Jurkat, Clone E6-1 (cell line): ENCODE measurements at regions not wholly inside any gene's neighbourhood (a gene's known extent, or its start where the extent isn't known, plus 50 kb on each side); places are given as distances from the start of the nearest gene placed in this dataset.
"Not testable (repeated sequence)": the region's sequence is repeated elsewhere in the genome, so short reads cannot be mapped to it uniquely, and the experiment has no call there.

Experiments
- DNase-seq: peaks from one replicate; pipeline ENCODE4 v3.0.0-alpha.2; 2011; ENCODE audit warnings: low read depth, low spot score
- H3K4me3 ChIP-seq: 2 replicates; pipeline ENCODE4 v1.5.1; 2011; ENCODE audit warnings: mild to moderate bottlenecking, low read length, control low read depth, moderate library complexity

DNA sequence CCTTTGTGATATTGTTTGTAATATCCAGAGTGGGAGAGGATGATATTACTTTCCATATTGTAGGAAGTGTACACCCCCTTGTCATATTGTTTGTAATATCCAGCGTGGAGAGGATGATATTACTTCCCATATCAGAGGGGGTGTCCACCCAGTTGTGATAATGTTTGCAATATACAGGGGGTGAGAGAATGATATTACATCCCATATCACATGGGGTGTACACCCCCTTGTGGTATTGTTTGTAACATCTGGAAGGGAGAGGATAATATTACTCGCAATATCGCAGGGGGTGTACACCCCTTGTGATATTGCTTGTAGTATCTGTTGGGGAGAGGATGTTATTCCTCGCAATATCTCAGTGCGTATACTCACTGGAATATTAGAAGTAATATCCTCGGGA is 61.5 kb downstream of the PRSS23 start:
- DNase-seq = no peak
- no peak overlapping the region for H3K4me3 ChIP-seq

- H3K4me3 ChIP-seq = no peak overlapping the region
- no peak for DNase-seq
Measured at GRCh38 chr11:86863476-86863875, 63.1 kb downstream of the PRSS23 start.

GRCh38 chr11:86865436-86865835 is 65.1 kb downstream of the PRSS23 start:
- no peak for DNase-seq
- no peak overlapping the region for H3K4me3 ChIP-seq

GRCh38 chr11:86869531-86869930 is 69.2 kb downstream of the PRSS23 start:
- no peak for DNase-seq
- H3K4me3 ChIP-seq = no peak overlapping the region

GRCh38 chr11:86869966-86870570 is 69.7 kb downstream of the PRSS23 start:
- no peak overlapping the region for H3K4me3 ChIP-seq
- peak; percentile 23 for DNase-seq

DNA sequence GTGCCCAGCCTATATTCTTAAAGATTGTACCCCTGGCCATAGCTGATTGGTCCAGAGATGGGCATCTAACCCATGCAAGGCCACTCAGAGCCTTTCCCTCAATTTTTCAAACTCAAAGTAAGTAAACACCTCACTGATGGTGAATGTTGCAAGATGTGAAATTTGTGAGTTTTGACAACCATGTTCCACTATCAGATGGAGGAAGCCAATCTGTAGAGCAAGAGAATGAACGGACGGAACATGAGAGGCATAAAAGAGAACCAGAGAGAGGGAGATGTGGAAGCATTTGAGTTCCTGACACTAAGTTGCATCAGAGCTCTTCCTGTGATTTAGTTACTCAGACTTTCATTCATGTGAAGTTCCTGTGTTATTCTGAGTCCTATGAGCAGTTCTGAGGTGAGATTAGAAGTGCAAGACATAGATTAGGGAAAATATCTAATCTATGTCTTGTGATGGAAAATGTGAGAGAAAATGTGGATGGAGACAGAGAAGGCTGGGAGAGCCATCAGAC is 73.3 kb downstream of the PRSS23 start:
- no peak overlapping the region for H3K4me3 ChIP-seq
- no peak for DNase-seq

DNA sequence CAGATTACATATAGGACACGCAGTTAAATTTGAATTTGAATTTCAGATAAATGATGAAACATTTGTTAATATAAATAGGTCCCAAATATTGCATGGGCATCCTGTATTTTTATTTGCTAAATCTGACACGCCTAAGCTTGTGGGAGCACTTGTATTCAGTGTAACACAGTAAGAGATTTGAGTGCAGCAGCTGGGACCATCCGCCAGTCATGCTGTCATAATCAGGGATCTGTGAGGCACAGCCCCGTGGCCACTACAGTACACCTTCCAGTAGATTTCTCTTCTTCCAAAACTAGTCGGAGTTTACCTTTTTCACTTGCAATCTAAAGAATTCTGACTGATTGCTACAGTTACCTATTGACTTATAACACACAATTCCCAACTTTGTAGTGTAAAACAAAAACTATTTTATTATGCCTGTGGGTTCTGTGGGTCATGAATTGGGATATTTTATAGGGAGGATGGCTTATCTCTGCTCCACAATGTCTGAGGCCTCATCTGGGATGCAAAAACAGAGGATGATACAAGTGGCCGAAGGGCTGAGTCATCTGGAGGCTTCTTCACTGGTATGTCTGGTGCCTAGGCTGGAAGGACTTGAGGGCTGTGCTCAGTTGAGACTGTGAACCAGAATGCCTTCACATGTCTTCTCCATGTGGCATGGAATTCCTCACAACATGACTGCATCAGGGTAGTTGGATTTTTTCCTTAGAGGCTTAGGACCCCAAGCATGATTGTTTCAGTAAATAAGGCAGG is 74.1 kb downstream of the PRSS23 start:
- no peak overlapping the region for H3K4me3 ChIP-seq
- DNase-seq = no peak

- no peak overlapping the region for H3K4me3 ChIP-seq
- no peak for DNase-seq
Measured at GRCh38 chr11:86876716-86877234, 76.4 kb downstream of the PRSS23 start.

DNA sequence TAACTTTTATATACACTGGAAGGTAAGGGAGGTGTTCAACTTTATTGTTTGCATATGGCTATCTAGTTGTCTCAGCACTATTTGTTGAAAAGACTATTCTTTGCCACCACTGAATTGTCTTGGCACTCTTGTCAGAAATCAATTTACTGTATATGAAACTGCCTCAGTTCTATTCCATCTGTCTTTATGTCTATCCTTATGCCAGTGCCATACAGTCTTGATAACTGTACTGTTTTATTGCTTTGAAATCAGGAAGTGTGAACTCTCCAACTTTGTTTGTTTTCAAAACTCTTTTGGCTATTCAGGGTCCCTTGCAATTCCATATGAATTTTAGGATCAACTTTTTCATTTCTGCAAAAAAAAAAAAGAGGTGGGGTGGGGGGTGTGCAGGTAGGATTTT is 77.2 kb downstream of the PRSS23 start:
- no peak for DNase-seq
- no peak overlapping the region for H3K4me3 ChIP-seq

DNA sequence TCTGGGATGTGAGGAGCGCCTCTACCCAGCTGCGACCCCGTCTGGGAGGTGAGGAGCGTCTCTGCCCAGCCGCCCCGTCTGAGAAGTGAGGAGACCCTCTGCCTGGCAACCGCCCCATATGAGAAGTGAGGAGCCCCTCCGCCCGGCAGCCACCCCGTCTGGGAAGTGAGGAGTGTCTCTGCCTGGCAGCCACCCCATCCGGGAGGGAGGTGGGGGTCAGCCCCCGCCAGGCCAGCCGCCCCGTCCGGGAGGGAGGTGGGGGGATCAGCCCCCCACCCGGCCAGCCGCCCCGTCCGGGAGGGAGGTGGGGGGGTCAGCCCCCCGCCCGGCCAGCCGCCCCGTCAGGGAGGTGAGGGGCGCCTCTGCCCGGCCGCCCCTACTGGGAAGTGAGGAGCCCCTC is 76.0 kb downstream of the FZD4 start:
- not testable (repeated sequence) for DNase-seq, H3K4me3 ChIP-seq

DNA sequence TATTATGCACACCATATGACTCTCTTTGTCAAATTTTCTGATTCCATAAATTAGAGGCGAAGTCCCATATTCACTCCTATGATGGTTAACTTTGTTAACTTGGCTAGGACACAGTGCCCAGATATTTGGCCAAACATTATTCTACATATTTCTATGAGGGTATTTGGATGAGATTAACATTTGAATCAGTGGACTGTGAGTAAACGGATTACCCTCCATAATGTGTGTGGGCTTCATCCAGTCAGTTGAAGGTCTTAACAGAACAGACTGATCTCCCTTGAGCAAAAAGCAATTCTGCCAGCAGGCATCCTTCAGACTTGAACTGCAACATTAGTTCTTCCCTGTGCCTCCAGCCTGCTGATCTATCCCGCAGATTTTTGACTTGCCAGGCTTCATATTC is 69.9 kb downstream of the FZD4 start:
- DNase-seq = no peak
- no peak overlapping the region for H3K4me3 ChIP-seq

GRCh38 chr11:86888164-86889000 is 66.8 kb downstream of the FZD4 start:
- DNase-seq = no peak
- no peak overlapping the region for H3K4me3 ChIP-seq

DNA sequence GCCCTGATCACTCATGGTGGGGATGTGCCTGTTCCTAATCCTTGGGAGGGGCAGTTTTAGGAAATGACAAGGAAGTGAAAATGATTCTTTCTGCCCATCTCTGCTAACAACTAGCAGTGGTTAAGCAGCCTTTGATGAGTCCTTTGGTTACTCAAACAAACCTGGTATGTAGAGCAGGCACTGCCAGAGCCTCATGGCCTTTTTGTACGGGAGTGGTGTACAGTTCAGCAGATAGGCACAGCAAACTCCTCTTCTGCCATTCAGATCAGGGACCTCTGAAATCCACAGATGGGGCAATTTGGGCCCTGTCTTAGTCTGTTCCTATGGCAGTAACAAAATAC is 66.2 kb downstream of the FZD4 start:
- no peak overlapping the region for H3K4me3 ChIP-seq
- DNase-seq = no peak

DNA sequence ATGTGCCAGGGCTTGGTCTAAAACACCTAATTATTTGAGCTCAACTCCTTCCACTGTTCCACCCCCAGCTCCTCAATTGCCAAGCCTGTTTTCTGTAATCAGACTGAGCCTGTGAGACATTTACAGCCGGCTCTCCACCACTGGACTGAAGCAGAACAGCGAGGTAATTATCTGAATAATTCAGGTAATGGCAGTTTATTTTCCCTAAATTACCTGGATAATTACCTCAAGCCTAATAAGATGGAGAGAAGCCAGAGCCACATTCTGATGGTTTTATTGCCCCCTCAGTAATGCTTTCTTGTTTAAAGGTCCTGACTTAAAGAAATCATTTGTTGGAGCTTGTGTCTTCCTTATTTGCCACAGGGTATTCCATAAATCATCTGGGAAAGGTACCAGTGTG is 64.2 kb downstream of the FZD4 start:
- DNase-seq = no peak
- H3K4me3 ChIP-seq = no peak overlapping the region

- no peak for DNase-seq
- H3K4me3 ChIP-seq = no peak overlapping the region
Measured at GRCh38 chr11:86893235-86893634, 62.0 kb downstream of the FZD4 start.
